Gastroesophageal sphincter (tissue), 3 donors: ENCODE measurements at regions not wholly inside any gene's neighbourhood (a gene's known extent, or its start where the extent isn't known, plus 50 kb on each side); places are given as distances from the start of the nearest gene placed in this dataset.

Source experiments
- POLR2A ChIP-seq, 2 donors: fragments of 450-650 bp; IDR thresholded peaks; one replicate each; pipeline ENCODE4 v1.6.1; 2017; ENCODE audit warnings: antibody characterized with exemption in 2 of 2, mild to moderate bottlenecking in 2 of 2, moderate library complexity in 1 of 2
- TF ChIP-seq, protein P1 (sequence below), 4 experiments: fragments of 200-600 bp in 2 of 4; fragments of 450-650 bp in 2 of 4; sonication (generic) in 1 of 4; IDR thresholded peaks; one replicate each; pipeline ENCODE4 v1.5.1; 2017 to 2019; ENCODE audit warnings: antibody characterized with exemption in 4 of 4, mild to moderate bottlenecking in 2 of 4, moderate library complexity in 2 of 4

GRCh38 chr2:239498576-239498975, 97.8 kb upstream of the HDAC4 start:
- TF ChIP-seq, protein P1, sequence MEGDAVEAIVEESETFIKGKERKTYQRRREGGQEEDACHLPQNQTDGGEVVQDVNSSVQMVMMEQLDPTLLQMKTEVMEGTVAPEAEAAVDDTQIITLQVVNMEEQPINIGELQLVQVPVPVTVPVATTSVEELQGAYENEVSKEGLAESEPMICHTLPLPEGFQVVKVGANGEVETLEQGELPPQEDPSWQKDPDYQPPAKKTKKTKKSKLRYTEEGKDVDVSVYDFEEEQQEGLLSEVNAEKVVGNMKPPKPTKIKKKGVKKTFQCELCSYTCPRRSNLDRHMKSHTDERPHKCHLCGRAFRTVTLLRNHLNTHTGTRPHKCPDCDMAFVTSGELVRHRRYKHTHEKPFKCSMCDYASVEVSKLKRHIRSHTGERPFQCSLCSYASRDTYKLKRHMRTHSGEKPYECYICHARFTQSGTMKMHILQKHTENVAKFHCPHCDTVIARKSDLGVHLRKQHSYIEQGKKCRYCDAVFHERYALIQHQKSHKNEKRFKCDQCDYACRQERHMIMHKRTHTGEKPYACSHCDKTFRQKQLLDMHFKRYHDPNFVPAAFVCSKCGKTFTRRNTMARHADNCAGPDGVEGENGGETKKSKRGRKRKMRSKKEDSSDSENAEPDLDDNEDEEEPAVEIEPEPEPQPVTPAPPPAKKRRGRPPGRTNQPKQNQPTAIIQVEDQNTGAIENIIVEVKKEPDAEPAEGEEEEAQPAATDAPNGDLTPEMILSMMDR (IDR thresholded peaks at IDR 0.05) = no peak
- no peak for TF ChIP-seq POLR2A (IDR thresholded peaks at IDR 0.05)
